Lower leg skin (tissue), 4 donors: ENCODE measurements at regions not wholly inside any gene's neighbourhood (a gene's known extent, or its start where the extent isn't known, plus 50 kb on each side); places are given as distances from the start of the nearest gene placed in this dataset.

Experiments used
- DNase-seq, 2 donors: peaks; one replicate each; pipeline ENCODE4 v3.0.0-alpha.2; 2019; ENCODE audit warnings: low spot score in 2 of 2
- H3K4me3 ChIP-seq: fragments of 200-600 bp; sonication (generic); 2 replicates; pipeline ENCODE4 v1.5.1; 2017; ENCODE audit warnings: mild to moderate bottlenecking, low read depth; ENCODE audit not compliant: poor library complexity, severe bottlenecking
- POLR2A ChIP-seq, 2 donors: fragments of 450-650 bp; IDR thresholded peaks; one replicate each; pipeline ENCODE4 v1.6.1; 2016 to 2017; ENCODE audit warnings: antibody characterized with exemption in 2 of 2, mild to moderate bottlenecking in 1 of 2, moderate library complexity in 1 of 2
- WGBS, 2 donors: methylation state at CpG; one replicate each; pipeline ENCODE4 v1.1.5; 2018; 5-methylcytosine and 5-hydroxymethylcytosine counted together
- intact Hi-C: fragments of 100-400 bp; cut with DNase I; formaldehyde crosslinking; loops from one replicate; pipeline ENCODE4 v1.15.0; 2023; ENCODE audit warnings: low total_unique reads
- TF ChIP-seq, protein P1 (sequence below), 3 donors: fragments of 450-650 bp; IDR thresholded peaks; one replicate each; pipeline ENCODE4 v1.5.1; 2016; ENCODE audit warnings: antibody characterized with exemption in 3 of 3, mild to moderate bottlenecking in 3 of 3, moderate library complexity in 2 of 3

DNA sequence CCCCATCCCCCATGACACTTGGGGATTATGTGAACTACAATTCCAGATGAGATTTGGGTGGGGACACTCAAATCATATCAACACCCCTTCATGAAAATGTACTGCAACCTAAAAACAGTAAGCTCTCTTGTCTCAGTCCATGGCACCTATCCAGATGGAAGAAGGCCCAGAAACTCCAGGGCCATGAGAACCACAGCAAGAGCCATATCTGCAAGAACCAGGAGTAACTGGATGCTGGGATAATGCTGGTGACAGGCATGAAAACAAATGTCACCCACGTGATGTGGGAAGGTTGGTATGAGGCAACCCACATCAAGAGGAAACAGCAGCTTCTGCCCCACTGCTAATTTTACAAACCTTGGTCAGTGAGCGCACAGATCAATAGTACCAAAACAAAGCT lies 400.1 kb upstream of the ERCC4 start:
- H3K4me3 ChIP-seq: no peak overlapping the region
- TF ChIP-seq, protein P1, sequence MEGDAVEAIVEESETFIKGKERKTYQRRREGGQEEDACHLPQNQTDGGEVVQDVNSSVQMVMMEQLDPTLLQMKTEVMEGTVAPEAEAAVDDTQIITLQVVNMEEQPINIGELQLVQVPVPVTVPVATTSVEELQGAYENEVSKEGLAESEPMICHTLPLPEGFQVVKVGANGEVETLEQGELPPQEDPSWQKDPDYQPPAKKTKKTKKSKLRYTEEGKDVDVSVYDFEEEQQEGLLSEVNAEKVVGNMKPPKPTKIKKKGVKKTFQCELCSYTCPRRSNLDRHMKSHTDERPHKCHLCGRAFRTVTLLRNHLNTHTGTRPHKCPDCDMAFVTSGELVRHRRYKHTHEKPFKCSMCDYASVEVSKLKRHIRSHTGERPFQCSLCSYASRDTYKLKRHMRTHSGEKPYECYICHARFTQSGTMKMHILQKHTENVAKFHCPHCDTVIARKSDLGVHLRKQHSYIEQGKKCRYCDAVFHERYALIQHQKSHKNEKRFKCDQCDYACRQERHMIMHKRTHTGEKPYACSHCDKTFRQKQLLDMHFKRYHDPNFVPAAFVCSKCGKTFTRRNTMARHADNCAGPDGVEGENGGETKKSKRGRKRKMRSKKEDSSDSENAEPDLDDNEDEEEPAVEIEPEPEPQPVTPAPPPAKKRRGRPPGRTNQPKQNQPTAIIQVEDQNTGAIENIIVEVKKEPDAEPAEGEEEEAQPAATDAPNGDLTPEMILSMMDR (IDR thresholded peaks at IDR 0.05): no peak
- no peak for TF ChIP-seq POLR2A (IDR thresholded peaks at IDR 0.05)
- intact Hi-C loops: no loop called here
- WGBS, 2 donors: 60 to 71% methylated on average over 2 of the region's 2 CpGs
- DNase-seq: no peak

- TF ChIP-seq, protein P1 (IDR thresholded peaks at IDR 0.05): no peak
- TF ChIP-seq POLR2A (IDR thresholded peaks at IDR 0.05): no peak
- 59 to 65% methylated on average over 2 of the region's 2 CpGs for WGBS, 2 donors
- intact Hi-C loops: no loop called here
- H3K4me3 ChIP-seq: no peak overlapping the region
- no peak for DNase-seq
Observed at GRCh38 chr16:13521356-13521755, 398.6 kb upstream of the ERCC4 start.

GRCh38 chr16:13527332-13527731 lies 392.6 kb upstream of the ERCC4 start:
- WGBS, 2 donors: 63% methylated on average over 7 of the region's 7 CpGs
- no peak for DNase-seq

DNA sequence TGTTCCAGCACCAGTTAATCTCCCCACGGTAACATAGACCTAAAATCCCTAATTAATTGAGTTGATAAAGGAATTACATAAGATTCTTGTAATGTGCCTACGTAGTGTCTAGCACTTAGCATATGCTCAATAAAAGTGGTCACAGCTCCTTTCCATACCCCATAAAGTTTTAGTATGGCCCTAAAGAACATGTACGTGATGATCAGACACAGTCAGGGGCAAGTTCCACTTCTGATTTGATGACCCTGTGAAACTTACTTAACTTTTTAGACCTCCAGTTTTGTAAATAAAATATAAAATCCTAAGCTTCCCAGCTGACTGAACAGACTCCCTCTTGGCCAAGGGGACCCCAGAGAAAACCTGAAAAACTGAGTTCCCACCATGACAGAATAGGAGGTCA lies 391.3 kb upstream of the ERCC4 start:
- TF ChIP-seq POLR2A (IDR thresholded peaks at IDR 0.05): no peak
- TF ChIP-seq, protein P1 (IDR thresholded peaks at IDR 0.05): no peak
- H3K4me3 ChIP-seq: no peak overlapping the region
- intact Hi-C loops: no loop called here
- DNase-seq: no peak
- WGBS, 2 donors: 69 to 76% methylated on average over 3 of the region's 3 CpGs

More at GRCh38 chr16:13527332-13527731, 392.6 kb upstream of the ERCC4 start:
- TF ChIP-seq POLR2A (IDR thresholded peaks at IDR 0.05): no peak
- TF ChIP-seq, protein P1 (IDR thresholded peaks at IDR 0.05): no peak
- no peak overlapping the region for H3K4me3 ChIP-seq
- intact Hi-C loops: no loop called here

DNA sequence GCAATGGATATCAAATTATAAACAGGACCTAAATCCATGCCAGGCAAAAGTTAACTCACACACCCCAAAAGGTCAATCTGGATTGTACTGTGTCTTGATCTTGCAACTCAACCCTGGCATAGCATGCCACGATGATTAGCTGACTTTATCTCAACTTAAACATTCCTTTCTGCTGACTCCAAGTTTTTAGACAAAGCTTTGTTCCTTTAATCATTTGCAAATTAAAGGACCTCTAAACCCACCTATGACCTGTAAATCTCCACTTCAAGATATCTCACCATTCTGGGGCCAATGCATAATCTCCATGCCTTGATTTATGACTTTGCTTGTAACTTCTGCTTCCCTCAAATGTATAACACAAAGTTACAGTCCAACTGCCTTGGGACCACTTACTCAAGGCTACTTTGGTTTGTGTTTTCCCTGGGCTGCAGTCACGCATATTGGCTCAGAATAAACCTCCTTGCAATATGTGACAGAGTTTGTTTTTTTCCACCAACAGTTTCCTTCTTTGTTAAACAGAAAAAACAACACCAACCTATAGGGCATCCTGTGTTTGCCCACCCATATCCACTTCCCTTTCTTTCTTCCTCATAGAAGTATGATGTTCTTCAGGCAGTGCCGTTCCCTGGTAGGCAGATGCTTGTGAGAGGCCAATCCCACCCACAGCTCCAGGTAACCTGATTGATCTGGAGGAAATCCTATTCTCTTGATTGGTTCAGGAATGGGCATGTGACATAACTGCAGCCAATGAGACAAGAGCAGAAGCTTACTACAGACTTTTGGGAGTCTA lies 390.6 kb upstream of the ERCC4 start:
- intact Hi-C loops: no loop called here
- 51 to 55% methylated on average over 3 of the region's 3 CpGs for WGBS, 2 donors
- DNase-seq: no peak
- TF ChIP-seq, protein P1 (IDR thresholded peaks at IDR 0.05): no peak
- TF ChIP-seq POLR2A (IDR thresholded peaks at IDR 0.05): no peak
- H3K4me3 ChIP-seq: no peak overlapping the region

DNA sequence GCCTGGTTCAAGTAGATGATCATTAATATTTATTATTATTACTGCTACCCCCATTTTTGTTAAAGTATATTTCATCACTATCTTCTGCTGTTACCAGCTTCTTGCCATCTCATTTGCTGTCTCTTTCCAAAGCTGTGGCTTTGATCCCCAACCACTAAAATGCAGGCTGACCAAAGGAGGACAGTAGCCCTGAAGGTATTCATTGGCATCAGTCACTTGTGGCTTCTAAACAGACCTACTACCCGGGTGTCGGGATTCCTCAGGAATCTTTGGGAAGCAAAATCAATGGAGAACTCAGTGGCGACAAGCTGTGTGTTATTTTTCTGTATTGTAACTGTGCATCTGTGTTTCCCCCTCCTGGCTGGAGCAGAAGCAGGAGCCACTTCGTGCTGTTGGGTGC lies 379.2 kb upstream of the ERCC4 start:
- intact Hi-C loops: no loop called here
- no peak for DNase-seq
- 79% methylated on average over 4 of the region's 4 CpGs for WGBS, 2 donors
- TF ChIP-seq, protein P1 (IDR thresholded peaks at IDR 0.05): no peak
- no peak overlapping the region for H3K4me3 ChIP-seq
